Spleen (tissue), 11 donors: ENCODE measurements at regions not wholly inside any gene's neighbourhood (a gene's known extent, or its start where the extent isn't known, plus 50 kb on each side); places are given as distances from the start of the nearest gene placed in this dataset.

ENCODE experiments used
- DNase-seq: peaks from one replicate; pipeline ENCODE4 v3.0.0-alpha.2; 2020
- H3K27ac ChIP-seq, 8 donors: fragments of 200-600 bp; sonication (generic) in 7 of 8; 1 replicate in 4 of 8; 2 replicates in 4 of 8; pipeline versions ENCODE4 v1.5.0 to v1.8.0; 2016 to 2021; ENCODE audit warnings: inconsistent platforms in 4 of 8, mild to moderate bottlenecking in 4 of 8, moderate library complexity in 1 of 8
- H3K27me3 ChIP-seq, 7 donors: fragments of 200-600 bp; sonication (generic) in 6 of 7; replicated peaks in 1 of 7; 1 replicate in 4 of 7; 2 replicates in 3 of 7; pipeline versions ENCODE4 v1.5.0 to v1.8.0; 2016 to 2021; ENCODE audit warnings: inconsistent platforms in 3 of 7, mild to moderate bottlenecking in 1 of 7
- H3K36me3 ChIP-seq, 6 donors: fragments of 200-600 bp; sonication (generic) in 5 of 6; 1 replicate in 4 of 6; 2 replicates in 2 of 6; pipeline versions ENCODE4 v1.5.0 to v1.8.0; 2016 to 2021; ENCODE audit warnings: inconsistent platforms in 2 of 6
- H3K4me1 ChIP-seq, 6 donors: fragments of 200-600 bp; sonication (generic) in 5 of 6; 1 replicate in 3 of 6; 2 replicates in 3 of 6; pipeline versions ENCODE4 v1.5.0 to v1.8.0; 2016 to 2021; ENCODE audit warnings: inconsistent platforms in 3 of 6
- H3K4me3 ChIP-seq, 8 donors: fragments of 200-600 bp; sonication (generic) in 7 of 8; 1 replicate in 4 of 8; 2 replicates in 4 of 8; pipeline versions ENCODE4 v1.5.0 to v1.8.0; 2016 to 2021; ENCODE audit warnings: inconsistent platforms in 4 of 8, mild to moderate bottlenecking in 4 of 8, moderate library complexity in 2 of 8
- H3K9me3 ChIP-seq, 8 donors: fragments of 200-600 bp; sonication (generic) in 7 of 8; 1 replicate in 4 of 8; 2 replicates in 4 of 8; pipeline versions ENCODE4 v1.5.0 to v1.8.0; 2016 to 2021; ENCODE audit warnings: inconsistent platforms in 4 of 8
- CTCF ChIP-seq, 11 experiments: fragments of 200-600 bp in 7 of 11; fragments of 450-650 bp in 4 of 11; sonication (generic) in 4 of 11; IDR thresholded peaks in 8 of 11; conservative IDR thresholded peaks in 3 of 11; 1 replicate in 7 of 11; 2 replicates in 4 of 11; pipeline versions ENCODE4 v1.4.0 to v1.8.0; 2016 to 2021; ENCODE audit warnings: antibody characterized with exemption in 11 of 11, inconsistent platforms in 4 of 11, mild to moderate bottlenecking in 1 of 11
- POLR2A ChIP-seq, 3 donors: fragments of 450-650 bp; IDR thresholded peaks; one replicate each; pipeline ENCODE4 v1.5.1; 2017; ENCODE audit warnings: antibody characterized with exemption in 3 of 3, mild to moderate bottlenecking in 1 of 3
- POLR2AphosphoS5 ChIP-seq, 3 donors: sonication (generic); formaldehyde crosslinking; IDR thresholded peaks; one replicate each; pipeline ENCODE4 v1.5.1; 2017; ENCODE audit warnings: antibody characterized with exemption in 3 of 3
- WGBS, 5 donors: extraction: QIAGEN DNeasy Blood & Tissue Kit in 3 of 5; methylation state at CpG; one replicate each; pipeline versions ENCODE4 v1.1.5 to v1.1.7; 2013 to 2018; 5-methylcytosine and 5-hydroxymethylcytosine counted together
- intact Hi-C: fragments of 100-400 bp; cut with DNase I; formaldehyde crosslinking; loops from one replicate; pipeline ENCODE4 v1.15.0; 2023; ENCODE audit warnings: low total_unique reads
- donor health status: healthy with polysubstance abuse.
- donor health status: DM: no; HTN: no; CAD: no; lungs with moderate emphysema.
- donor health status: DM: no; HTN: no; CAD: no.
- donor health status: Bipolar disorder and iron deficiency.
- donor health status: healthy.
- donor health status: DM: no; HTN: no; CAD: no.
- donor health status: DM: yes; HTN: yes; CAD: no.

DNA sequence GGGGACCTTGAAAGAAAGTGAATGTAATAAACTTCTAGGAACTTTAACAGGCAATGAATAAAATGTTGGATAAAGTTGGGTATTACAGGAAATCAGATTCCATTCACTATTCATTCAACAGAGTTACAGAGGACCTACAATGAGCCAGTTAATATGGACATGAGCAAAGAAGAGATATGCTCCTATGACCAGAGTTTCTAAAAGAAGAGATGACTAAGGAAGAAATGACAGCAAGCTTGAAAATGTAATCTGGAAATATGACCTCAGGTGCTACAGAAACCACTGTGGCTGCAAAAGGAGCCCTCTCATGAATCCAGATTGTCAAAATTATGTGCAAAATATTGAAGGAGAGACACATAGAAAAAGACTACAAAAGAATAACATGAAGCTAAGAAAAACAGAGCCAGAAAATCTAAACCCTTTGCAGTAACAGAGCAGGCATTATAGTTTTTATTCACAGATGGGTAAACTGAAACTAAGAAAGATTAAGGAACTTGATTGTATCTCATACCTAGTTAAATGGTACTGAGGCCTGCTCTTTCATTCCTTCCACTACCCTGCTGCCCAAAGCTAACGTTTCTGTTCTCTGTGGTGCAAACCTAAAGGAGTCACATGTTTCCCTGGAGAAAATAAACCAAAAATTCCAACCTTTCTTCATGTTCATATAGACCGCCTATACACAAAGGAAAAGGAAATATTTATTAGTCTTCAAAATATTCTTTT lies 378.3 kb downstream of the GBA3 start:
- no peak for DNase-seq
- Histone ChIP-seq H3K9me3 (no peaks in the 10 kb centered on the region), H3K36me3 (no peaks in the 10 kb centered on the region), H3K27ac (no peak overlapping the region), H3K4me3 (no peak overlapping the region), H3K4me1 (no peaks in the 10 kb centered on the region), H3K27me3 (no peaks in the 10 kb centered on the region)
- 58 to 76% (median 64%) methylated on average over 2 of the region's 2 CpGs for WGBS, 5 donors
- no peak for TF ChIP-seq CTCF (IDR thresholded peaks at IDR 0.05 in 8 of 11, conservative IDR thresholded peaks at IDR 0.05 in 3 of 11)
- TF ChIP-seq POLR2A (IDR thresholded peaks at IDR 0.05): no peak
- TF ChIP-seq POLR2AphosphoS5 (IDR thresholded peaks at IDR 0.05): no peak
- intact Hi-C loops: no loop called here

GRCh38 chr4:23068756-23069155 lies 376.0 kb downstream of the GBA3 start:
- no peak overlapping the region for H3K4me3 ChIP-seq

GRCh38 chr4:23068287-23068686 lies 375.6 kb downstream of the GBA3 start:
- intact Hi-C loops: no loop called here
- Histone ChIP-seq H3K36me3 (no peaks in the 10 kb centered on the region), H3K4me1 (no peaks in the 10 kb centered on the region), H3K9me3 (no peaks in the 10 kb centered on the region), H3K27me3 (no peaks in the 10 kb centered on the region), H3K27ac (no peak overlapping the region), H3K4me3 (no peak overlapping the region)
- DNase-seq: no peak
- 75 to 98% (median 94%) methylated on average over 5 of the region's 5 CpGs for WGBS, 5 donors
- no peak for TF ChIP-seq CTCF (IDR thresholded peaks at IDR 0.05 in 8 of 11, conservative IDR thresholded peaks at IDR 0.05 in 3 of 11)
- no peak for TF ChIP-seq POLR2AphosphoS5 (IDR thresholded peaks at IDR 0.05)
- no peak for TF ChIP-seq POLR2A (IDR thresholded peaks at IDR 0.05)

More at GRCh38 chr4:23068756-23069155, 376.0 kb downstream of the GBA3 start:
- TF ChIP-seq POLR2A (IDR thresholded peaks at IDR 0.05) (no peak), CTCF (IDR thresholded peaks at IDR 0.05 in 8 of 11, conservative IDR thresholded peaks at IDR 0.05 in 3 of 11) (no peak), POLR2AphosphoS5 (IDR thresholded peaks at IDR 0.05) (no peak)
- WGBS, 5 donors: 60 to 77% (median 66%) methylated on average over 3 of the region's 3 CpGs
- Histone ChIP-seq H3K27me3 (no peaks in the 10 kb centered on the region), H3K27ac (no peak overlapping the region), H3K9me3 (no peaks in the 10 kb centered on the region), H3K4me1 (no peaks in the 10 kb centered on the region), H3K36me3 (no peaks in the 10 kb centered on the region)
- intact Hi-C loops: no loop called here
- DNase-seq: no peak

GRCh38 chr4:23062188-23062587 lies 369.5 kb downstream of the GBA3 start:
- no peak for TF ChIP-seq POLR2AphosphoS5 (IDR thresholded peaks at IDR 0.05)
- no peak for TF ChIP-seq CTCF (IDR thresholded peaks at IDR 0.05 in 8 of 11, conservative IDR thresholded peaks at IDR 0.05 in 3 of 11)
- TF ChIP-seq POLR2A (IDR thresholded peaks at IDR 0.05): no peak
- intact Hi-C loops: no loop called here
- H3K4me3 ChIP-seq: no peak overlapping the region
- H3K27me3 ChIP-seq: no peaks in the 10 kb centered on the region
- H3K36me3 ChIP-seq: no peaks in the 10 kb centered on the region
- H3K27ac ChIP-seq: no peak overlapping the region
- no peak for DNase-seq
- 84 to 93% (median 88%) methylated on average over 2 of the region's 2 CpGs for WGBS, 5 donors
- H3K9me3 ChIP-seq: no peaks in the 10 kb centered on the region
- no peaks in the 10 kb centered on the region for H3K4me1 ChIP-seq
